Loucy (cell line): ENCODE measurements at regions not wholly inside any gene's neighbourhood (a gene's known extent, or its start where the extent isn't known, plus 50 kb on each side); places are given as distances from the start of the nearest gene placed in this dataset.

Experiments used
- CTCF ChIP-seq: fragments of 200-600 bp; sonication (generic); conservative IDR thresholded peaks from 2 replicates; pipeline ENCODE4 v1.5.1; 2014; ENCODE audit warnings: mild to moderate bottlenecking, antibody characterized with exemption, low read length
- EZH2phosphoT487 ChIP-seq: fragments of 200-600 bp; IDR thresholded peaks from 2 replicates; pipeline ENCODE4 v1.6.1; 2018; ENCODE audit warnings: antibody characterized with exemption, mild to moderate bottlenecking, moderate library complexity, borderline replicate concordance

- TF ChIP-seq EZH2phosphoT487 (no peak), CTCF (no peak)
Observed at GRCh38 chr18:1413323-1413675, 508.6 kb downstream of the ADCYAP1 start.
